ENCODE measurements at regions not wholly inside any gene's neighbourhood (a gene's known extent, or its start where the extent isn't known, plus 50 kb on each side); places are given as distances from the start of the nearest gene placed in this dataset.
A peak's percentile ranks its signal among the peaks of the same experiment; 100 is the strongest.

DNA sequence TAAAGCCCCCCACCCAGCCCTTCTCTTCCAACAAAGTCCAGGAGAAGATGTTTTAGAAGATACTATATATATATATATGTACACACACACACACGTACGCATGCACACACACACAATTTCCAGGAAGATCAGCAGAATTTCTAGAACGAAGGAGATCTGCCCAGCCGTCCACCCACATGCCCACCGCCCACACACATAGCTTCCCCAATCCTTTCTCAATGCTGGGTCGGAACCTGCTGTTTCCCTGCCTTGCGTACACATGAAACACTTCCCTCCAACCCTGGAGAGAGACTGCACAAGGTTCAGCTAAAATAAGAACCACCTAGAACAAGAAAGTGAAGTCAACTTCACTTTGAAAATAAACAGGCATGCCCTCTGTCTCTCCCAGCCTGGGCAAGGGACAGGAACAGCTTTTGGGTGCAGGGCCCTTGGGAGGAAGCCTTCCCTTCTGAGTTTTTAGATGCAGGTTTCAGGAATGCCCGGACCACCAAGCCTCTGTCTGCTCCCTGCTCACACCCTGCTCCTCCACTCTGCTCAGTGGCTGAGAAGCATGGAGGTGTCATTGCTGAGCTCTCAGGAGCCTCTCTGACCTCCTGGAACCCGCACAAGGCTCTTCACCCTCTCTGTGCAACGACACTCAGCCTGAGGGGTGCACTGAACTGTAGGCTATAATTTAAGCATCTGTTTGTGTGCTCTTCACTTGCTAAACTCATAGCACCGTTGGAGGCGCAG is 149.4 kb downstream of the C5orf15 start:
- POLR2A ChIA-PET, result no interaction called here
- no peaks in the 10 kb centered on the region for H3K9me3 Mint-ChIP-seq
- H3K4me3 Mint-ChIP-seq, result no peak overlapping the region
- peak overlapping the region in 1 of 10 donors; percentile 21 for H3K27ac Mint-ChIP-seq
- peaks cover 18 to 37% (median 35%) of the 10 kb centered on the region in 4 donors for H3K4me1 Mint-ChIP-seq
- no peaks in the 10 kb centered on the region for H3K36me3 Mint-ChIP-seq
- DNase-seq (no peak), ATAC-seq (no peak)
- H3K27me3 Mint-ChIP-seq, result peaks cover 4 to 7% (median 5%) of the 10 kb centered on the region in 5 donors

DNA sequence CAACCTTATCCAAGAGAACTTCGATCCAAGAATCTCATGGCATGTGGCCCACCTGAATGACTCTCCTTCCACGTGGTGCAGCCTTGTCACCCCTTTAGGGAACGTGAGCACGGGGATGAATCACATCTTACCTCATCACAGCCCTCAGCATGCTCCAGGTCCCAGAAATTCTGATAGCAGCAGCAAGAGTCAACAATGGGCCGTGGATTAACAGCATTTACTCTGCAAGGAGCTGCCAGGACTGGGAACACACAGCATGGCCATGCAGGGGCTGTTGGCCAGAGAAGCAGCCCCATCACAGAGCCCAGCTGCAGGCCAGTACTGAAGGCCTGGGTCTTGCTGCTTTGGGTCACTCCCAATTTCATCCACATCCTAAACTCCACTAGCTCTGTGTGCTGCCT is 150.4 kb downstream of the C5orf15 start:
- no peaks in the 10 kb centered on the region for H3K9me3 Mint-ChIP-seq
- no peak overlapping the region for H3K4me3 Mint-ChIP-seq
- no peak overlapping the region for H3K27ac Mint-ChIP-seq
- peaks cover 16 to 27% (median 25%) of the 10 kb centered on the region in 4 donors for H3K4me1 Mint-ChIP-seq
- peaks cover 6 to 12% (median 9%) of the 10 kb centered on the region in 5 donors for H3K27me3 Mint-ChIP-seq
- POLR2A ChIA-PET, result no interaction called here
- DNase-seq (no peak), ATAC-seq (no peak)
- no peaks in the 10 kb centered on the region for H3K36me3 Mint-ChIP-seq

DNA sequence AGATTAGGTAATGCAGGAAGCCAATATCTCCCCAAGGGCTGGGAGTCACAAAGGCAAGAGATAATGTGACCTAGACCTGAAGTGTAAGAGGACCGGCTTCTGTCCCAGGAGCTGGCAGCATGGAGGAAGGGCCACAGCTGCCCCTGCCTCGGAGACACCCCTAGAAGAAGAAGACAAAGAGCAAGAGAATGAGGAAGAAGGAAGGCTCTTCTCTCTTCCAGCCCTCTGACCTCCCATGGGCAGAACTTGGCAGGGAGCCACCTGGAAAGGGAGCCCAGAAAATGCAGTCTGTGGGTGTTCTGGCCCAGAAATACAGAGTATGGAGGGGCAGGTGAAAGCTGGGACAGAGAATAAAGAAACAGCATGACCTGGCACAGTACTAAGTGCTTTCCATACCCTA is 151.0 kb downstream of the C5orf15 start:
- ATAC-seq (no peak), DNase-seq (no peak)
- H3K27ac Mint-ChIP-seq, result peak overlapping the region in 1 of 10 donors; percentile 19
- H3K9me3 Mint-ChIP-seq, result no peaks in the 10 kb centered on the region
- H3K27me3 Mint-ChIP-seq, result peaks cover 7 to 12% (median 11%) of the 10 kb centered on the region in 5 donors
- POLR2A ChIA-PET, result no interaction called here
- H3K36me3 Mint-ChIP-seq, result no peaks in the 10 kb centered on the region
- peaks cover 11 to 21% (median 20%) of the 10 kb centered on the region in 4 donors for H3K4me1 Mint-ChIP-seq
- H3K4me3 Mint-ChIP-seq, result no peak overlapping the region

DNA sequence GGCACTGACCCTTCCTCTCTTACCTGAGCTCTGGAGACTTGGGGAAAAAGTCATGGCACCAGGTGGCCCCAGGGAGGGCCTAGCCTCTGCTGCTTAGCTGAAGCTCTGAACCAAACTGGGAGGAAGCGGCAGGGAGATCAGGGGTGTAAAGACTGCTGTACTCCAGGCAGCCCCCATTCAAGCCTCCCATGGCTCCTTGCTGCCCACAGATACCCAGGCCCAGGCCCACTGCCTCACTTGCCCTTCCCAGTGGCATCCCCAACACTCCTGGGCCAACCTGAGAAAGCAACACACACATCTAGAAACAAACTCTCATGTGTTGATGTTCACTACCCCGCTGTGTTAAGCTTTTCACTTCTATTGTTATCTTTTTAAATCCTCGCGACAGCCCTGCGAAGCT is 151.6 kb downstream of the C5orf15 start:
- ATAC-seq (no peak), DNase-seq (no peak)
- Mint-ChIP-seq H3K36me3 (no peaks in the 10 kb centered on the region), H3K9me3 (no peaks in the 10 kb centered on the region), H3K4me1 (peaks cover 10 to 16% (median 14%) of the 10 kb centered on the region in 4 donors), H3K4me3 (no peak overlapping the region), H3K27me3 (peaks cover 9 to 18% (median 13%) of the 10 kb centered on the region in 5 donors), H3K27ac (no peak overlapping the region)
- POLR2A ChIA-PET, result no interaction called here

DNA sequence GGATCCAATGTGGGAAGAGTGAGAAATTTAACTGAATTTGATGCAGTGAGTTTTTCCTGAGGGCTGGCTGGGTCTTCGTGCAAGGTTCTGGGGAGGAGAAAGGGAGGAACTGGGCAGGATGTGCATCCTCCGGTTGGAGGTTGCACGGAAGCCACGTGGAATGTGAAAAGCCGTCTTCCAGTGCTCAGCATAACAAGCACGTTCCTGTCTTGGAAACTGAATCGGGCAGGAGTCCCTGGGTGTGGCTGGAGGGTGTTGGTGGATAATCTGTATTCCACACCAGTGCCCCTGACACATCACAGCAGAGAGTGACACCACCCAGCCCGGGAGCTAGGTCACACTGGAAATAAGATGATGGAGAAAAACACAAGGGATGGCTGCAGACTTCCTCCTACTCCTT is 154.3 kb downstream of the C5orf15 start:
- H3K4me3 Mint-ChIP-seq, result no peak overlapping the region
- H3K27me3 Mint-ChIP-seq, result peaks cover 6 to 18% (median 12%) of the 10 kb centered on the region in 5 donors
- DNase-seq, result no peak
- no peak overlapping the region for H3K27ac Mint-ChIP-seq
- no peak for ATAC-seq
- H3K4me1 Mint-ChIP-seq, result peaks cover 0 to 10% (median 2%) of the 10 kb centered on the region in 4 donors
- H3K9me3 Mint-ChIP-seq, result no peaks in the 10 kb centered on the region
- no peaks in the 10 kb centered on the region for H3K36me3 Mint-ChIP-seq
- POLR2A ChIA-PET, result no interaction called here

DNA sequence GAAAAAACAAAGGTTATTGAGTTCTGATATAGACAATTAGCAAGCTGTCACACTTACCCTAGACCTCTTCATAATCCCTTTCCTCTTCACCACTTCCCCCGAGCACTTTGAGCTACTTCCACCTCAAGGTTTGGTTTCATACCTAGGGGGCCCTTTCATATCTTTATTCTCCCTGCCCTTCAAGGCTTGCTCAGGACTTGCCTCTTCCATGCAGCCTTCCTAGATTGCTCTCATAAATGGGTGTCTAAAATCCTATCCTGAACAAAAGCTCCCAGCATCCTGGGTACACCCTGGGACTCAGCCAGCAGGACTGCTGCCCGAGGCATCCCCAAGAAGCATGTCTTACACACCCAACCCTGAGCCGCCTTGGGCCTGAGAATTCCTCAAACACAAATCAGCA is 157.3 kb downstream of the C5orf15 start:
- Mint-ChIP-seq H3K4me3 (no peak overlapping the region), H3K4me1 (peaks cover 0 to 8% (median 2%) of the 10 kb centered on the region in 4 donors), H3K27me3 (peaks cover 6 to 18% (median 9%) of the 10 kb centered on the region in 5 donors), H3K9me3 (no peaks in the 10 kb centered on the region), H3K27ac (peak overlapping the region in 2 of 10 donors; percentile 13 to 37), H3K36me3 (no peaks in the 10 kb centered on the region)
- POLR2A ChIA-PET, result no interaction called here
- no peak for ATAC-seq
- no peak for DNase-seq

DNA sequence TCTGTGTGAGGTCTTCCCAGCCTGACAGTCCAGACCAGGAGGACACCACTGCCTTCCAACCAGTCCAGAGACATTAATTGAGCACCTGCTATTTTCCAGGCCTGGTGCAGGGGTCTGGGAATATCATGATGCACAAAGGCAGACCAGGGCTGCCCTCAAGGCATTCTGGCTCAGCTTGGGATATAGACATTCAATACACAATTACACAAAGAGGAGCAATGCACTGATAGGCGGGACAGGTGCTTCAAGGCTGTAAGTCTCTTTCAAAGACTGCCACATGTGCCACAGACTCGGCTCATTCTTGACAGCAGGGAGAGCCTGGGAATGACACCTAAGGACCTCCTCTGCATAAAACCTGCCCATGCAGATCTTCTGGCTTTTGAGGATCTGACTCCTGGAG is 158.6 kb downstream of the C5orf15 start:
- Mint-ChIP-seq H3K4me3 (no peak overlapping the region), H3K36me3 (no peaks in the 10 kb centered on the region), H3K9me3 (no peaks in the 10 kb centered on the region), H3K27ac (no peak overlapping the region), H3K4me1 (peaks cover 0 to 8% (median 2%) of the 10 kb centered on the region in 4 donors), H3K27me3 (peaks cover 6 to 18% (median 9%) of the 10 kb centered on the region in 5 donors)
- DNase-seq, result no peak
- ATAC-seq, result no peak
- POLR2A ChIA-PET, result no interaction called here

DNA sequence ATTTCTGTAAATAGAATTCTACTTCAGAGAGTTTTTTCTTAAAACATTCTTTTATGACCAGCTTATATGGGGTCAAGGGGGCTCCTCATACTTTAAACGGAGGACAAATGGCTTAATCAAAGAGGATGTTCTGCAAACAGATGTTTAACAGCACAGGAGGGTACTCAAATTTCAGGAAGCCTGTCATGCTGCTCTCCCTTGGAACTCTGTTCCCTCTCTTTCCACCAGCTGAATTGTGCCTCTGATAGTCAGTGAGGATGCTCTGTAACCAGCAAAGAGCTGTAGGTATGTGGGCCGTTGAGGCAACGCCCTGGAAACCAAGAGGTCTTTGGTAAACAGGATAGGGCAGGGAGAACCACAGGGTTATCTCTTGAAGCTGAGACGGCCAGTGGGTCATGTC is 161.1 kb downstream of the C5orf15 start:
- no peak for ATAC-seq
- POLR2A ChIA-PET, result no interaction called here
- no peak for DNase-seq

DNA sequence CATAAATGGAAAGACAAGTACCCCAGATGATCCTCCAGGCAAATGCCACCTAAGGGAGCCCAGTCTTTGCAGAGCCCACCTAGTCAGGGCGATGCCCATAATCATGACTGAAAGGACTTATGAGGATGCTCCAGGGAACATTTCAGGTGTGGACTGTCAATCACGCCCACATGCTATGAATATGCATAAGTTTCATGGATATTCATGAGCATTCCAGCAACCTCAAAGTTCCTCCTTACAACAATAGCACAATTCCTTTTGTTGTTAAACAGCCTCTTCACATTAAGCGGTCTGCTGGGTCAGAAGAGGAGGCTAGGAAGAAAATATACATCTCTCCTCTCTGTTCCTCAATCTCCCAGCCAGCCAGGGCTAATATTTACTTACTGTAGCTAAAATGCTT is 161.6 kb downstream of the C5orf15 start:
- Mint-ChIP-seq H3K27ac (no peak overlapping the region), H3K9me3 (no peaks in the 10 kb centered on the region), H3K36me3 (no peaks in the 10 kb centered on the region), H3K27me3 (peaks cover 3 to 13% (median 7%) of the 10 kb centered on the region in 5 donors), H3K4me3 (no peak overlapping the region), H3K4me1 (peaks cover 0 to 5% (median 1%) of the 10 kb centered on the region in 4 donors)
- ATAC-seq (no peak), DNase-seq (no peak)
- POLR2A ChIA-PET, result no interaction called here

More for the DNA sequence above, 161.1 kb downstream of the C5orf15 start:
- Mint-ChIP-seq H3K27ac (no peak overlapping the region), H3K9me3 (no peaks in the 10 kb centered on the region), H3K4me1 (peaks cover 0 to 8% (median 0%) of the 10 kb centered on the region in 4 donors), H3K27me3 (peaks cover 3 to 14% (median 7%) of the 10 kb centered on the region in 5 donors), H3K36me3 (no peaks in the 10 kb centered on the region), H3K4me3 (no peak overlapping the region)

DNA sequence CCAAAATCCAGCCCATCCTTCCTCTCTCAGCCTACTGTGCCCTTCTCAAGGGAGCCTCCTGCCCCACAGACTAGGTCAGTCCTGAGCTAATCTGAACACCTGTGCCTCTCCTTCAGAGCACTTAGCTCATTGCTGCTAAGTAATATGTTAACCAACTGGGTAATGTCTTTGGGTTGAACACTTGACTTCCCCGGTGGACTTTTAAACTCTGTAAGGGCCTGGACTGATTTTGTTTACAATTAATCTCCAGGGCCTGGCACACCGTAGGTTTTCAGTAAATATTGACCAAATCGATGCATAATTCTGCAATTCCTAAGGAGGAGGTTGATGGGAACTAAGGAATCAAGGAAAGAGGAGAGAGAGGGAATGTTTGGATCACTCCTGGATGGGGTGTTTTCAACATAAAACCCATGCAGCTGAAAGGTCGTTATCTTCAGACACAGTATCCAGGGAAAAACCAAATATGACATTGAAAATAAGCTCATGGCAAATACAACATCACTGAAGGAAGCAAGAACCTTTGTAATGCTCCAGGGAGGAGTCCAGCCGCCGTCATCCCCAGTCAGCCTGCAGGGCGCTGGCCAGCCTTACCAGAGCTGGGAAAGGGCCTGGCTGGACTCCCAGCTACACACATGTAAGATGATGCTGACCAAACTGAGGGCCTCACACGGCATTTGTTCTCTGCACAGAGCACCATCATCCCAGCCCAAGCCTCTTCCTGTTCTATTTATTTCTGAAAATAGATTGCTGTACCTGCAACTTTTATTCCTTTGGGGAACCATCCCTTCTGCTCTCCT is 166.3 kb downstream of the C5orf15 start:
- H3K4me1 Mint-ChIP-seq, result peaks cover 0 to 19% (median 8%) of the 10 kb centered on the region in 4 donors
- ATAC-seq (no peak), DNase-seq (no peak)
- peak overlapping the region in 1 of 10 donors; percentile 54 for H3K4me3 Mint-ChIP-seq
- peak overlapping the region in 1 of 10 donors; percentile 43 for H3K27ac Mint-ChIP-seq
- H3K9me3 Mint-ChIP-seq, result no peaks in the 10 kb centered on the region
- H3K36me3 Mint-ChIP-seq, result no peaks in the 10 kb centered on the region
- POLR2A ChIA-PET, result no interaction called here
- H3K27me3 Mint-ChIP-seq, result peaks cover 4 to 23% (median 12%) of the 10 kb centered on the region in 5 donors

DNA sequence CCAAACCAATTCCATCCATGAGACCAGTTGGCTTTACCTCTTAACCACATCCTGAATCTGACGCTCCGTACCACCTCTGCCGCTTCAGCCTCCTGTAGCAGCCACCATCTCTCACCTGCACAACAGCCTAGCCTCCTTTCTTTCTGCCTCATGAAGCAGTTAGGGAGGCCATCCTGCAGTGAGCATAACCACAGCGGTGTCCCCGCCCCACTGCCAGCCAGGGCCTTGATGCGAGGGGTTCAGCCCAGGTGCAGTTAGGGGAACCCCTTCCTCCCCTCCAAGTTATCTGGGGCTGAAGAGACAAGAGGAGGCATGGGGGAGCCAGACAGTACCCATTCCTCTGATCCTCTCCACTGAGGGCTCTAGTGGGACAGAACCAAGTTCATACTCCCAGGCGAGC is 167.0 kb downstream of the C5orf15 start:
- Mint-ChIP-seq H3K4me1 (peaks cover 0 to 19% (median 8%) of the 10 kb centered on the region in 4 donors), H3K27ac (peak overlapping the region in 3 of 10 donors; percentile 25 to 43 (median 33)), H3K4me3 (no peak overlapping the region), H3K36me3 (no peaks in the 10 kb centered on the region), H3K9me3 (no peaks in the 10 kb centered on the region), H3K27me3 (peaks cover 4 to 23% (median 12%) of the 10 kb centered on the region in 5 donors)
- POLR2A ChIA-PET, result no interaction called here
- DNase-seq (no peak), ATAC-seq (no peak)

DNA sequence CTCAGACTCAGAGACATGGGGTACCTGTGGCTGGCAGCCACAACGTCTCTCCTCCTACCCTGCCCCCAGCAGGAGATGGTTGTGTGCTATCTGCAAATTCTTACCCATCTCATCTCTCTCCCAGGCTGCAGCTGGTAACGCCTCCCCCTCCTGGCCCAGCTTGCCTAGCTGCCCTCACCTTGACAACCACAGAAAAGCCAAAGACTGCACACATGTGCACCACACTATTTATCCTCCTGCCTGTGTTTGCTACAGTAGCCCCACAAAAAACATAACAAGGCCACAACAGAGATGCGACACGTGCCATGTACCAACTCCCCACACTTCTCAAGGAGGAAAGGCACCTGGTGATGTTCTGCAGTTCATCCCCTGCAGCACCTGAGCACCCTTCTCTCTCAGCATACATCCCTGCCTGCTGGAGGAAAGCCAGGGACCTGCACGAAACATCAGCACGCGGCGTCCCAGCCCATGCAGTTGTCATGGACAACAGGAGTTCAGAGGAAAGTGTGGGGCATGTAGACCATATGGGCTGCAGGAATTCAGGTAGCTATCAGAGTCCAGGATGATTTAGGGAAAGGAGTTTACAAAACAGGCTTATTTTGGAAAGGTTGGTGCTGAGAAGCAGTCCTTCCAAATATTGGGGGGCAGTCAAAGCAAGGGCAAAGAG is 168.7 kb downstream of the C5orf15 start:
- H3K9me3 Mint-ChIP-seq, result no peaks in the 10 kb centered on the region
- no peak overlapping the region for H3K4me3 Mint-ChIP-seq
- no peaks in the 10 kb centered on the region for H3K36me3 Mint-ChIP-seq
- POLR2A ChIA-PET, result no interaction called here
- ATAC-seq, result no peak
- no peak for DNase-seq
- peaks cover 0 to 19% (median 8%) of the 10 kb centered on the region in 4 donors for H3K4me1 Mint-ChIP-seq
- H3K27me3 Mint-ChIP-seq, result peaks cover 4 to 23% (median 12%) of the 10 kb centered on the region in 5 donors
- H3K27ac Mint-ChIP-seq, result no peak overlapping the region

DNA sequence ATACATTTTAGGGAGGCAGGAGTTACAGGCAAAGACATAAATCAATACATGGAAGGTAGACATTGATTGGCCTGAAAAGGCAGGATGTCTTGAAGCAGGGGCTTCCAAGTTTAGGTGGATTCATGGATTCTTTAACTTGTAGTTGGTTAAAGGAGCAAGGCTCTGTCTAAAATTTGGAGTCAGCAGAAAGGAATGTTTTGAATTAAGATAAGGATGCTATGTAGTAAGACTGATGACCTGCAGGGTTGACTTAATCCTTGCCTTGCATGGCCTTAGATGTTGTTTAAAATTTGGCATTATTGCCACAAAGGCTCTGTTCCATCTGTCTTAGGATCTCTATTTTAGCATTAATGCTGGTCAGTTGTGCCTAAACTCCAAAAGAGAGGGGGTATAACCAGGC is 171.3 kb downstream of the C5orf15 start:
- Mint-ChIP-seq H3K27ac (no peak overlapping the region), H3K27me3 (peaks cover 3 to 14% (median 10%) of the 10 kb centered on the region in 5 donors), H3K4me3 (no peak overlapping the region), H3K9me3 (no peaks in the 10 kb centered on the region), H3K36me3 (no peaks in the 10 kb centered on the region), H3K4me1 (peaks cover 0 to 19% (median 8%) of the 10 kb centered on the region in 4 donors)
- POLR2A ChIA-PET, result no interaction called here
- ATAC-seq (no peak), DNase-seq (no peak)

All from naive thymus-derived CD8-positive, alpha-beta T cell (primary cell).